Panc1 (cell line): ENCODE measurements at regions not wholly inside any gene's neighbourhood (a gene's known extent, or its start where the extent isn't known, plus 50 kb on each side); places are given as distances from the start of the nearest gene placed in this dataset.
A peak's percentile ranks its signal among the peaks of the same experiment; 100 is the strongest.

Experiments
- ATAC-seq: fragments of 200-7000 bp; cut with Tn5 transposase; 2 replicates; pipeline ENCODE4 v1.9.1; 2020; ENCODE audit warnings: mild to moderate bottlenecking, moderate library complexity
- BruUV-seq: library from RNA; stranded (reverse); fragments of 400-500 nt; replicated peaks from 2 replicates; lab custom pipeline; 2021; lab: Mats Ljungman, UMichigan
- CTCF ChIA-PET: fragments of 300-600 bp; sonication (Branson Sonifier 250); formaldehyde crosslinking; loops from one replicate; lab custom pipeline; 2022; ENCODE audit warnings: antibody characterized with exemption; lab: Charles Lee
- POLR2A ChIA-PET: fragments of 300-600 bp; sonication (Branson Sonifier 250); formaldehyde crosslinking; loops from one replicate; lab custom pipeline; 2022; ENCODE audit warnings: antibody characterized with exemption; lab: Charles Lee
- DNase-seq: peaks from one replicate; pipeline ENCODE4 v3.0.0-alpha.2; 2010; ENCODE audit warnings: low read depth, low spot score
- H3K27ac ChIP-seq: 2 replicates; pipeline ENCODE4 v1.5.1; 2011; ENCODE audit warnings: mild to moderate bottlenecking, low read length, inconsistent platforms
- H3K27me3 ChIP-seq: fragments of 200-500 bp; sonication (Bioruptor generic); 2 replicates; pipeline ENCODE4 v1.6.0; 2014; ENCODE audit warnings: low read length, inconsistent platforms; ENCODE audit not compliant: control insufficient read depth, insufficient read depth
- H3K36me3 ChIP-seq: fragments of 200-500 bp; sonication (Bioruptor generic); 2 replicates; pipeline ENCODE4 v1.5.1; 2014; ENCODE audit warnings: inconsistent platforms, mild to moderate bottlenecking, low read length, moderate library complexity; ENCODE audit not compliant: control insufficient read depth, insufficient read depth
- H3K4me1 ChIP-seq: 2 replicates; pipeline ENCODE4 v1.5.1; 2011; ENCODE audit warnings: inconsistent platforms, mild to moderate bottlenecking, low read length, moderate library complexity; ENCODE audit not compliant: control insufficient read depth, insufficient read depth
- H3K4me3 ChIP-seq, 2 experiments: 2 replicates each; pipeline ENCODE4 v1.5.1; 2011 to 2012; ENCODE audit warnings: low read depth in 2 of 2, low read length in 2 of 2, mild to moderate bottlenecking in 2 of 2, inconsistent platforms in 1 of 2, moderate library complexity in 1 of 2
- H3K9me3 ChIP-seq: fragments of 200-500 bp; sonication (Bioruptor generic); 2 replicates; pipeline ENCODE4 v1.5.1; 2014; ENCODE audit warnings: low read depth, mild to moderate bottlenecking, inconsistent platforms, low read length, moderate library complexity; ENCODE audit not compliant: control insufficient read depth, insufficient read depth
- CTCF ChIP-seq: fragments of 450-650 bp; IDR thresholded peaks from 2 replicates; pipeline ENCODE4 v1.5.1; 2017; ENCODE audit warnings: mild to moderate bottlenecking
- POLR2AphosphoS5 ChIP-seq: IDR thresholded peaks from 2 replicates; pipeline ENCODE4 v1.6.1; 2012; ENCODE audit warnings: mild to moderate bottlenecking, low read depth, low read length, moderate library complexity
- REST ChIP-seq, 2 experiments: IDR thresholded peaks; 2 replicates each; pipeline ENCODE4 v1.6.1; 2011 to 2012; ENCODE audit warnings: low read depth in 2 of 2, control low read depth in 1 of 2, low read length in 1 of 2, mild to moderate bottlenecking in 1 of 2, moderate library complexity in 1 of 2; ENCODE audit not compliant: insufficient read depth in 1 of 2
- SIN3A ChIP-seq: IDR thresholded peaks from 2 replicates; pipeline ENCODE4 v1.6.1; 2012; ENCODE audit warnings: low read depth, mild to moderate bottlenecking, low read length, moderate library complexity, borderline replicate concordance; ENCODE audit not compliant: insufficient read depth
- TCF7L2 ChIP-seq: IDR thresholded peaks from 2 replicates; pipeline ENCODE4 v1.6.1; 2011; ENCODE audit warnings: mild to moderate bottlenecking, low read depth, low read length, inconsistent platforms
- in situ Hi-C: cut with HindIII; loops from 2 replicates; pipeline ENCODE4 v1.10.0; 2016; ENCODE audit warnings: low sequenced_read_pairs, low pct_unique_long_range_greater_than_20kb
- intact Hi-C: fragments of 100-400 bp; cut with micrococcal nuclease; formaldehyde crosslinking; loops from one replicate; pipeline ENCODE4 v1.10.0; 2022; ENCODE audit not compliant: unreplicated experiment

GRCh38 chr4:103994059-103994458, 274.3 kb upstream of the TACR3 start:
- no peak for ATAC-seq
- H3K4me3 ChIP-seq = no peak overlapping the region
- no peak for DNase-seq
- H3K27me3 ChIP-seq = no peaks in the 10 kb centered on the region
- BruUV-seq = no TSS peak
- in situ Hi-C loops (no loop called here), intact Hi-C loops (no loop called here)
- ChIA-PET CTCF (no interaction called here), POLR2A (no interaction called here)
- H3K36me3 ChIP-seq = no peaks in the 10 kb centered on the region
- no peak overlapping the region for H3K27ac ChIP-seq
- no peaks in the 10 kb centered on the region for H3K9me3 ChIP-seq
- no peak for TF ChIP-seq TCF7L2
- peak; percentile 40; the same call in 1 of the 2 replicates for TF ChIP-seq CTCF
- H3K4me1 ChIP-seq = peaks cover 4% of the 10 kb centered on the region; the same call in 1 of the 2 replicates

- Histone ChIP-seq H3K27me3 (no peaks in the 10 kb centered on the region), H3K4me3 (no peak overlapping the region), H3K9me3 (no peaks in the 10 kb centered on the region), H3K27ac (no peak overlapping the region), H3K36me3 (no peaks in the 10 kb centered on the region), H3K4me1 (no peaks in the 10 kb centered on the region)
- POLR2A ChIA-PET = no interaction called here
- CTCF ChIA-PET = no interaction called here
- in situ Hi-C loops = no loop called here
- no peak for DNase-seq
- intact Hi-C loops = no loop called here
- no peak for ATAC-seq
- BruUV-seq = no TSS peak
- TF ChIP-seq REST (IDR thresholded peaks at IDR 0.05; ENCODE audit: insufficient read depth in 1 of 2, low read depth in 2 of 2, low read length in 1 of 2) (no peak), TCF7L2 (no peak), POLR2AphosphoS5 (no peak), CTCF (no peak), SIN3A (no peak)
Observed at GRCh38 chr4:103982454-103982853, 262.7 kb upstream of the TACR3 start.
